T-helper 2 cell treated with Interferon-gamma antibody and Interleukin-4, amounts not matched to agents 5 μg/mL and 100 μg/mL, for 36 hours (primary cell): ENCODE measurements at regions not wholly inside any gene's neighbourhood (a gene's known extent, or its start where the extent isn't known, plus 50 kb on each side); places are given as distances from the start of the nearest gene placed in this dataset.

Source experiments
- DNase-seq: peaks from one replicate; pipeline ENCODE4 v3.0.0; 2021; ENCODE audit warnings: low spot score
- H3K27ac Mint-ChIP-seq: one replicate; pipeline ENCODE4 v1.8.0; 2021; ENCODE audit warnings: mild to moderate bottlenecking, mixed read lengths
- H3K27me3 Mint-ChIP-seq: one replicate; pipeline ENCODE4 v1.8.0; 2021; ENCODE audit warnings: low read depth, mixed read lengths
- H3K36me3 Mint-ChIP-seq: one replicate; pipeline ENCODE4 v1.8.0; 2021; ENCODE audit warnings: low read depth, mixed read lengths
- H3K4me1 Mint-ChIP-seq: one replicate; pipeline ENCODE4 v1.8.0; 2021; ENCODE audit warnings: low read depth, mixed read lengths
- H3K4me3 Mint-ChIP-seq: one replicate; pipeline ENCODE4 v1.8.0; 2022; ENCODE audit warnings: mild to moderate bottlenecking, moderate library complexity, mixed read lengths
- H3K9me3 Mint-ChIP-seq: one replicate; pipeline ENCODE4 v1.8.0; 2021; ENCODE audit warnings: mixed read lengths

GRCh38 chr5:39475159-39475571 lies 50.4 kb upstream of the DAB2 start:
- H3K4me3 Mint-ChIP-seq, result no peak overlapping the region
- H3K4me1 Mint-ChIP-seq, result no peaks in the 10 kb centered on the region
- no peaks in the 10 kb centered on the region for H3K9me3 Mint-ChIP-seq
- no peaks in the 10 kb centered on the region for H3K36me3 Mint-ChIP-seq
- no peak overlapping the region for H3K27ac Mint-ChIP-seq
- DNase-seq, result no peak
- H3K27me3 Mint-ChIP-seq, result peaks cover 12% of the 10 kb centered on the region
